ENCODE measurements at regions not wholly inside any gene's neighbourhood (a gene's known extent, or its start where the extent isn't known, plus 50 kb on each side); places are given as distances from the start of the nearest gene placed in this dataset.

DNA sequence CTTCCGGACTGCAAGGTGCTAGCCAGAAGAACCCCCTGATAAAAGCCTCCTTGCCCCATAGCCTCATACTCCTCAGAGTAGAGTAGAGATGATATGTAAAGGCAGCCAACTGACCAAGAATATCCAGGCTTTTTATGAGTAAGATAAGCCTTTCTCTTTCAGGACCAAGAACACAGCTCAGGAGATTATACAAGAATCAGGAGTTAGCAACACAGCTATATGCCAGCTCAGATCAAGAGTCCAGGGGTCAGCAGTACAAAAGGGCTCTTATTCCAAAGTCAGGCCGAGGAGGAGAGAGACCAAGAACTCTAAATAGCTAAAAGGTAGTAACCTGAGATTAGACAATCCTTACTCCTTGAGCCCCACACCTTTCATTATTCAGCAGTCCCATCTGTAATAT lies 135.3 kb downstream of the BTG1 start:
- Histone ChIP-seq H3K4me3 (replicated peaks; ENCODE audit: insufficient read depth, low read length) (no peak overlapping the region), H3K27me3 (ENCODE audit: insufficient read depth, poor library complexity, severe bottlenecking) (no peaks in the 10 kb centered on the region), H3K27ac (replicated peaks) (no peak overlapping the region)
- DNase-seq (ENCODE audit: low read depth in 1 of 2, low spot score in 1 of 2): no peak
- TF ChIP-seq SPI1 (IDR thresholded peaks at IDR 0.05; ENCODE audit: borderline replicate concordance, low read depth): no peak
- no peak for TF ChIP-seq POLR2AphosphoS5 (IDR thresholded peaks at IDR 0.05; ENCODE audit: low read depth)
- TF ChIP-seq, protein P1, sequence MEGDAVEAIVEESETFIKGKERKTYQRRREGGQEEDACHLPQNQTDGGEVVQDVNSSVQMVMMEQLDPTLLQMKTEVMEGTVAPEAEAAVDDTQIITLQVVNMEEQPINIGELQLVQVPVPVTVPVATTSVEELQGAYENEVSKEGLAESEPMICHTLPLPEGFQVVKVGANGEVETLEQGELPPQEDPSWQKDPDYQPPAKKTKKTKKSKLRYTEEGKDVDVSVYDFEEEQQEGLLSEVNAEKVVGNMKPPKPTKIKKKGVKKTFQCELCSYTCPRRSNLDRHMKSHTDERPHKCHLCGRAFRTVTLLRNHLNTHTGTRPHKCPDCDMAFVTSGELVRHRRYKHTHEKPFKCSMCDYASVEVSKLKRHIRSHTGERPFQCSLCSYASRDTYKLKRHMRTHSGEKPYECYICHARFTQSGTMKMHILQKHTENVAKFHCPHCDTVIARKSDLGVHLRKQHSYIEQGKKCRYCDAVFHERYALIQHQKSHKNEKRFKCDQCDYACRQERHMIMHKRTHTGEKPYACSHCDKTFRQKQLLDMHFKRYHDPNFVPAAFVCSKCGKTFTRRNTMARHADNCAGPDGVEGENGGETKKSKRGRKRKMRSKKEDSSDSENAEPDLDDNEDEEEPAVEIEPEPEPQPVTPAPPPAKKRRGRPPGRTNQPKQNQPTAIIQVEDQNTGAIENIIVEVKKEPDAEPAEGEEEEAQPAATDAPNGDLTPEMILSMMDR (IDR thresholded peaks at IDR 0.05; ENCODE audit: insufficient read depth, low read length): no peak
- no peak for TF ChIP-seq GABPA (IDR thresholded peaks at IDR 0.05; ENCODE audit: low read depth)
- TF ChIP-seq, protein P2, sequence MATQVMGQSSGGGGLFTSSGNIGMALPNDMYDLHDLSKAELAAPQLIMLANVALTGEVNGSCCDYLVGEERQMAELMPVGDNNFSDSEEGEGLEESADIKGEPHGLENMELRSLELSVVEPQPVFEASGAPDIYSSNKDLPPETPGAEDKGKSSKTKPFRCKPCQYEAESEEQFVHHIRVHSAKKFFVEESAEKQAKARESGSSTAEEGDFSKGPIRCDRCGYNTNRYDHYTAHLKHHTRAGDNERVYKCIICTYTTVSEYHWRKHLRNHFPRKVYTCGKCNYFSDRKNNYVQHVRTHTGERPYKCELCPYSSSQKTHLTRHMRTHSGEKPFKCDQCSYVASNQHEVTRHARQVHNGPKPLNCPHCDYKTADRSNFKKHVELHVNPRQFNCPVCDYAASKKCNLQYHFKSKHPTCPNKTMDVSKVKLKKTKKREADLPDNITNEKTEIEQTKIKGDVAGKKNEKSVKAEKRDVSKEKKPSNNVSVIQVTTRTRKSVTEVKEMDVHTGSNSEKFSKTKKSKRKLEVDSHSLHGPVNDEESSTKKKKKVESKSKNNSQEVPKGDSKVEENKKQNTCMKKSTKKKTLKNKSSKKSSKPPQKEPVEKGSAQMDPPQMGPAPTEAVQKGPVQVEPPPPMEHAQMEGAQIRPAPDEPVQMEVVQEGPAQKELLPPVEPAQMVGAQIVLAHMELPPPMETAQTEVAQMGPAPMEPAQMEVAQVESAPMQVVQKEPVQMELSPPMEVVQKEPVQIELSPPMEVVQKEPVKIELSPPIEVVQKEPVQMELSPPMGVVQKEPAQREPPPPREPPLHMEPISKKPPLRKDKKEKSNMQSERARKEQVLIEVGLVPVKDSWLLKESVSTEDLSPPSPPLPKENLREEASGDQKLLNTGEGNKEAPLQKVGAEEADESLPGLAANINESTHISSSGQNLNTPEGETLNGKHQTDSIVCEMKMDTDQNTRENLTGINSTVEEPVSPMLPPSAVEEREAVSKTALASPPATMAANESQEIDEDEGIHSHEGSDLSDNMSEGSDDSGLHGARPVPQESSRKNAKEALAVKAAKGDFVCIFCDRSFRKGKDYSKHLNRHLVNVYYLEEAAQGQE (IDR thresholded peaks at IDR 0.05; ENCODE audit: insufficient replicate concordance, low read depth): no peak

DNA sequence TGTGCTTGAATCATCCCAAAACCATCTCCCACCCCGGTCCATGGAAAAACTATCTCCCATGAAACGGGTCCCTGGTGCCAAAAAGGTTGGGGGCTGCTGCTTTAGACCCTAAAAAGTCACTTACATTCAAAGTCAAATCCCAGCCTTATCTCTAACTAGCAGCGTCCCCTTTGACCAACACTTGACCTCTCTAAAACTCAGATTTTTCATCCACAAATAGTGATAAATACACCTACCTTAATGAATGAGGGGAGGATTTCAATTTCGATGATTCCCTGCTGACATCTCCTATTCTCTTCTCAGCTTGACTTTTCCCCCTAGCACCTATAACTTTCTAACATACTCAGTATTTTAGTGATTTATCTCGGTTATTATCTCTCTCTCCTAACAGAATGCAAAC lies 137.3 kb downstream of the BTG1 start:
- Histone ChIP-seq H3K27me3 (ENCODE audit: insufficient read depth, poor library complexity, severe bottlenecking) (no peaks in the 10 kb centered on the region), H3K27ac (replicated peaks) (no peak overlapping the region), H3K4me3 (replicated peaks; ENCODE audit: insufficient read depth, low read length) (no peak overlapping the region)
- TF ChIP-seq, protein P2 (IDR thresholded peaks at IDR 0.05; ENCODE audit: insufficient replicate concordance, low read depth): no peak
- TF ChIP-seq, protein P1 (IDR thresholded peaks at IDR 0.05; ENCODE audit: insufficient read depth, low read length): no peak
- TF ChIP-seq POLR2AphosphoS5 (IDR thresholded peaks at IDR 0.05; ENCODE audit: low read depth) (no peak), GABPA (IDR thresholded peaks at IDR 0.05; ENCODE audit: low read depth) (no peak), SPI1 (IDR thresholded peaks at IDR 0.05; ENCODE audit: borderline replicate concordance, low read depth) (no peak)
- DNase-seq (ENCODE audit: low read depth in 1 of 2, low spot score in 1 of 2): no peak

DNA sequence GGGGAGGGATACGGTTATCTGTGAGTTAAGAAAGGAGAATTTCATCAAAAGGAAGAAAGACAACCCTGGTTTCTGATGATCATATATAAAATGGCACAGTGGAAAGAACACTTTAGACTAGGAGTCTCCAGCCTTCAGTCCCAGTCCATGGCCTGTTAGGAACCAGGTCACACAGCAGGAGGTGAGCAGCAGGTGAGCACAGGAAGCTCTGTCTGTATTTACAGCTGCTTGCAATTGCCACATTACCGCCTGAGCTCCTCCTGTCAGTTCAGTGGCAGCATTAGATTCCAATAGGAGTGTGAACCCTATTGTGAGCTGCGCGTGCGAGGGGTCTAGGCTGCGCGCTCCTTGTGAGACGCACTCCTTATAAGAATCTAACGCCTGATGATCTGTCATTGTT lies 137.9 kb downstream of the BTG1 start:
- H3K27ac ChIP-seq (replicated peaks): no peak overlapping the region
- TF ChIP-seq, protein P1 (IDR thresholded peaks at IDR 0.05; ENCODE audit: insufficient read depth, low read length): no peak
- TF ChIP-seq, protein P2 (IDR thresholded peaks at IDR 0.05; ENCODE audit: insufficient replicate concordance, low read depth): no peak
- no peak for TF ChIP-seq GABPA (IDR thresholded peaks at IDR 0.05; ENCODE audit: low read depth)
- TF ChIP-seq SPI1 (IDR thresholded peaks at IDR 0.05; ENCODE audit: borderline replicate concordance, low read depth): no peak
- no peak for TF ChIP-seq POLR2AphosphoS5 (IDR thresholded peaks at IDR 0.05; ENCODE audit: low read depth)
- no peaks in the 10 kb centered on the region for H3K27me3 ChIP-seq (ENCODE audit: insufficient read depth, poor library complexity, severe bottlenecking)
- DNase-seq (ENCODE audit: low read depth in 1 of 2, low spot score in 1 of 2): no peak
- H3K4me3 ChIP-seq (replicated peaks; ENCODE audit: insufficient read depth, low read length): no peak overlapping the region
